ENCODE measurements at regions not wholly inside any gene's neighbourhood (a gene's known extent, or its start where the extent isn't known, plus 50 kb on each side); places are given as distances from the start of the nearest gene placed in this dataset.

DNA sequence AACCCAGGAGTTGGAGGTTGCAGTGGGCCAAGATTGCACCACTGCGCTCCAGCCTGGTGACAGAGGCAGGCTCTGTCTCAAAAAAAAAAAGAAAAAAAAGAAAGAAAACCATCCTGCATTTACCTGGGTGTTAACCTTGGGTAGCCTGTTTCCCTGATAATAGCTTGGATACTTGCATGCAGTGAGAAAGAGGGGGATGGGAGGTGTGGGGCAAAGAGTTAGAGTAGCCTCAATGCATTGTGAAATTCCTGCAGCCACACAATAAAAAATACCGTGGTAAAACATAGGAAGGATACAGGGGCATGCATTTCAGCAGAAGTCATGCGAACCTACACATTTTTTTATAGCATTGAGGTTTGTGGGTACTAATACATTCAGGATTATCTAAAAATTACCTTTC is 76.6 kb upstream of the ZNF516 start:
- TF ChIP-seq POLR2A (IDR thresholded peaks at IDR 0.05; ENCODE audit: low read depth) (no peak), POLR2AphosphoS5 (IDR thresholded peaks at IDR 0.05) (no peak)
- TF ChIP-seq, protein P1, sequence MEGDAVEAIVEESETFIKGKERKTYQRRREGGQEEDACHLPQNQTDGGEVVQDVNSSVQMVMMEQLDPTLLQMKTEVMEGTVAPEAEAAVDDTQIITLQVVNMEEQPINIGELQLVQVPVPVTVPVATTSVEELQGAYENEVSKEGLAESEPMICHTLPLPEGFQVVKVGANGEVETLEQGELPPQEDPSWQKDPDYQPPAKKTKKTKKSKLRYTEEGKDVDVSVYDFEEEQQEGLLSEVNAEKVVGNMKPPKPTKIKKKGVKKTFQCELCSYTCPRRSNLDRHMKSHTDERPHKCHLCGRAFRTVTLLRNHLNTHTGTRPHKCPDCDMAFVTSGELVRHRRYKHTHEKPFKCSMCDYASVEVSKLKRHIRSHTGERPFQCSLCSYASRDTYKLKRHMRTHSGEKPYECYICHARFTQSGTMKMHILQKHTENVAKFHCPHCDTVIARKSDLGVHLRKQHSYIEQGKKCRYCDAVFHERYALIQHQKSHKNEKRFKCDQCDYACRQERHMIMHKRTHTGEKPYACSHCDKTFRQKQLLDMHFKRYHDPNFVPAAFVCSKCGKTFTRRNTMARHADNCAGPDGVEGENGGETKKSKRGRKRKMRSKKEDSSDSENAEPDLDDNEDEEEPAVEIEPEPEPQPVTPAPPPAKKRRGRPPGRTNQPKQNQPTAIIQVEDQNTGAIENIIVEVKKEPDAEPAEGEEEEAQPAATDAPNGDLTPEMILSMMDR (IDR thresholded peaks at IDR 0.05) = no peak
